ENCODE measurements at regions not wholly inside any gene's neighbourhood (a gene's known extent, or its start where the extent isn't known, plus 50 kb on each side); places are given as distances from the start of the nearest gene placed in this dataset.

GRCh38 chr10:78543031-78543748, 509.5 kb downstream of the RPS24 start:
- H3K4me3 ChIP-seq (ENCODE audit: low read depth, low read length) = no peak overlapping the region
- in situ Hi-C loops (cut with HindIII; ENCODE audit: low sequenced_read_pairs) = no loop called here
- TF ChIP-seq CTCF (IDR thresholded peaks at IDR 0.05; ENCODE audit: low read depth, low read length, missing control alignments) = no peak
- DNase-seq (ENCODE audit: low read depth) = peak; percentile 18

- no peak overlapping the region for H3K4me3 ChIP-seq (ENCODE audit: low read depth, low read length)
- DNase-seq (ENCODE audit: low read depth) = peak; percentile 97
- no peak for TF ChIP-seq CTCF (IDR thresholded peaks at IDR 0.05; ENCODE audit: low read depth, low read length, missing control alignments)
- in situ Hi-C loops (cut with HindIII; ENCODE audit: low sequenced_read_pairs) = no loop called here
These were observed 510.2 kb downstream of the RPS24 start for GRCh38 chr10:78543749-78544362.

- in situ Hi-C loops (cut with HindIII; ENCODE audit: low sequenced_read_pairs) = no loop called here
- H3K4me3 ChIP-seq (ENCODE audit: low read depth, low read length) = no peak overlapping the region
- no peak for DNase-seq (ENCODE audit: low read depth)
- no peak for TF ChIP-seq CTCF (IDR thresholded peaks at IDR 0.05; ENCODE audit: low read depth, low read length, missing control alignments)
These were observed 510.9 kb downstream of the RPS24 start for GRCh38 chr10:78544423-78545090.

GRCh38 chr10:78545756-78546155, 512.1 kb downstream of the RPS24 start:
- H3K4me3 ChIP-seq (ENCODE audit: low read depth, low read length) = no peak overlapping the region
- no peak for TF ChIP-seq CTCF (IDR thresholded peaks at IDR 0.05; ENCODE audit: low read depth, low read length, missing control alignments)
- in situ Hi-C loops (cut with HindIII; ENCODE audit: low sequenced_read_pairs) = no loop called here
- no peak for DNase-seq (ENCODE audit: low read depth)

- H3K4me3 ChIP-seq (ENCODE audit: low read depth, low read length) = no peak overlapping the region
- TF ChIP-seq CTCF (IDR thresholded peaks at IDR 0.05; ENCODE audit: low read depth, low read length, missing control alignments) = no peak
- in situ Hi-C loops (cut with HindIII; ENCODE audit: low sequenced_read_pairs) = no loop called here
- no peak for DNase-seq (ENCODE audit: low read depth)
These were observed 513.7 kb downstream of the RPS24 start for GRCh38 chr10:78547397-78547796.

- H3K4me3 ChIP-seq (ENCODE audit: low read depth, low read length) = no peak overlapping the region
- no peak for TF ChIP-seq CTCF (IDR thresholded peaks at IDR 0.05; ENCODE audit: low read depth, low read length, missing control alignments)
- no peak for DNase-seq (ENCODE audit: low read depth)
- in situ Hi-C loops (cut with HindIII; ENCODE audit: low sequenced_read_pairs) = no loop called here
These were observed 514.2 kb downstream of the RPS24 start for GRCh38 chr10:78547905-78548304.
